ENCODE measurements at regions not wholly inside any gene's neighbourhood (a gene's known extent, or its start where the extent isn't known, plus 50 kb on each side); places are given as distances from the start of the nearest gene placed in this dataset.

GRCh38 chr3:64815789-64816188, 128.0 kb upstream of the ADAMTS9 start:
- H3K9me3 ChIP-seq (ENCODE audit: severe bottlenecking), result no peaks in the 10 kb centered on the region
- no peak for TF ChIP-seq CTCF (IDR thresholded peaks at IDR 0.05; ENCODE audit: low read depth, low read length)
- no peaks in the 10 kb centered on the region for H3K27me3 ChIP-seq (ENCODE audit: insufficient read depth, low read depth, severe bottlenecking)
- no peaks in the 10 kb centered on the region for H3K36me3 ChIP-seq
- H3K27ac ChIP-seq, result no peak overlapping the region
- DNase-seq, result no peak
- H3K4me3 ChIP-seq (ENCODE audit: low read depth, low read length), result no peak overlapping the region

GRCh38 chr3:64815195-64815631, 127.4 kb upstream of the ADAMTS9 start:
- no peak overlapping the region for H3K27ac ChIP-seq

GRCh38 chr3:64814351-64814750, 126.6 kb upstream of the ADAMTS9 start:
- no peaks in the 10 kb centered on the region for H3K36me3 ChIP-seq
- no peaks in the 10 kb centered on the region for H3K27me3 ChIP-seq (ENCODE audit: insufficient read depth, low read depth, severe bottlenecking)
- no peaks in the 10 kb centered on the region for H3K9me3 ChIP-seq (ENCODE audit: severe bottlenecking)
- no peak overlapping the region for H3K27ac ChIP-seq
- no peak overlapping the region for H3K4me3 ChIP-seq (ENCODE audit: low read depth, low read length)
- no peak for TF ChIP-seq CTCF (IDR thresholded peaks at IDR 0.05; ENCODE audit: low read depth, low read length)
- no peak for DNase-seq

More at GRCh38 chr3:64815195-64815631, 127.4 kb upstream of the ADAMTS9 start:
- H3K36me3 ChIP-seq, result no peaks in the 10 kb centered on the region
- H3K9me3 ChIP-seq (ENCODE audit: severe bottlenecking), result no peaks in the 10 kb centered on the region
- no peak overlapping the region for H3K4me3 ChIP-seq (ENCODE audit: low read depth, low read length)
- H3K27me3 ChIP-seq (ENCODE audit: insufficient read depth, low read depth, severe bottlenecking), result no peaks in the 10 kb centered on the region
- TF ChIP-seq CTCF (IDR thresholded peaks at IDR 0.05; ENCODE audit: low read depth, low read length), result no peak
- DNase-seq, result no peak

GRCh38 chr3:64813326-64813725, 125.5 kb upstream of the ADAMTS9 start:
- Histone ChIP-seq H3K27ac (no peak overlapping the region), H3K4me3 (ENCODE audit: low read depth, low read length) (no peak overlapping the region), H3K9me3 (ENCODE audit: severe bottlenecking) (no peaks in the 10 kb centered on the region), H3K27me3 (ENCODE audit: insufficient read depth, low read depth, severe bottlenecking) (no peaks in the 10 kb centered on the region), H3K36me3 (no peaks in the 10 kb centered on the region)
- TF ChIP-seq CTCF (IDR thresholded peaks at IDR 0.05; ENCODE audit: low read depth, low read length), result no peak
- no peak for DNase-seq

GRCh38 chr3:64809086-64809485, 121.3 kb upstream of the ADAMTS9 start:
- Histone ChIP-seq H3K27ac (no peak overlapping the region), H3K4me3 (ENCODE audit: low read depth, low read length) (no peak overlapping the region), H3K36me3 (no peaks in the 10 kb centered on the region), H3K9me3 (ENCODE audit: severe bottlenecking) (no peaks in the 10 kb centered on the region), H3K27me3 (ENCODE audit: insufficient read depth, low read depth, severe bottlenecking) (no peaks in the 10 kb centered on the region)
- no peak for DNase-seq
- TF ChIP-seq CTCF (IDR thresholded peaks at IDR 0.05; ENCODE audit: low read depth, low read length), result no peak

- no peak for TF ChIP-seq CTCF (IDR thresholded peaks at IDR 0.05; ENCODE audit: low read depth, low read length)
- DNase-seq, result no peak
- H3K27ac ChIP-seq, result no peak overlapping the region
- H3K36me3 ChIP-seq, result no peaks in the 10 kb centered on the region
- H3K4me3 ChIP-seq (ENCODE audit: low read depth, low read length), result no peak overlapping the region
- no peaks in the 10 kb centered on the region for H3K27me3 ChIP-seq (ENCODE audit: insufficient read depth, low read depth, severe bottlenecking)
- no peaks in the 10 kb centered on the region for H3K9me3 ChIP-seq (ENCODE audit: severe bottlenecking)
These were observed 120.3 kb upstream of the ADAMTS9 start for GRCh38 chr3:64808061-64808460.

All from WERI-Rb-1 (cell line).